ENCODE measurements at regions not wholly inside any gene's neighbourhood (a gene's known extent, or its start where the extent isn't known, plus 50 kb on each side); places are given as distances from the start of the nearest gene placed in this dataset.

DNA sequence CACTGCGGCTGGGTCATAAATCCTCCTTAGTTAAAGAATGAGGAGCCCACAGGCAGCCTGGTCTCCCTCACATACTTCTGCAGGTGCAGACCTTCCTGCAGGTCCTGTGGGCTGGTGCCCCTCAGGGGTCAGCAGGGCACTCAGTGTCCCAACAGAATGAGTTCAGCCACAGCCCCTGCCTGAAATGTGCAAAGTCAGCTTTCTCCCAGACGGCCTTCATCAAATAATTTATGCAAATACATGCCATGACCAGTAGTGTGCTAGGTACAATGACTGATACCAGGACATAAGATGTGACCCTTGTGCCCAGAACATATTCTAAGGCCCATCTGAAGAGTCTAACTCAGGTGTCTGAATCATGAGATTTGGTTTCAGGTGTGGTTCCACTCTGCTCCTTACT, 703.4 kb downstream of the TBC1D22A start:
- no peak for TF ChIP-seq POLR2A (IDR thresholded peaks at IDR 0.05)
- TF ChIP-seq, protein P1, sequence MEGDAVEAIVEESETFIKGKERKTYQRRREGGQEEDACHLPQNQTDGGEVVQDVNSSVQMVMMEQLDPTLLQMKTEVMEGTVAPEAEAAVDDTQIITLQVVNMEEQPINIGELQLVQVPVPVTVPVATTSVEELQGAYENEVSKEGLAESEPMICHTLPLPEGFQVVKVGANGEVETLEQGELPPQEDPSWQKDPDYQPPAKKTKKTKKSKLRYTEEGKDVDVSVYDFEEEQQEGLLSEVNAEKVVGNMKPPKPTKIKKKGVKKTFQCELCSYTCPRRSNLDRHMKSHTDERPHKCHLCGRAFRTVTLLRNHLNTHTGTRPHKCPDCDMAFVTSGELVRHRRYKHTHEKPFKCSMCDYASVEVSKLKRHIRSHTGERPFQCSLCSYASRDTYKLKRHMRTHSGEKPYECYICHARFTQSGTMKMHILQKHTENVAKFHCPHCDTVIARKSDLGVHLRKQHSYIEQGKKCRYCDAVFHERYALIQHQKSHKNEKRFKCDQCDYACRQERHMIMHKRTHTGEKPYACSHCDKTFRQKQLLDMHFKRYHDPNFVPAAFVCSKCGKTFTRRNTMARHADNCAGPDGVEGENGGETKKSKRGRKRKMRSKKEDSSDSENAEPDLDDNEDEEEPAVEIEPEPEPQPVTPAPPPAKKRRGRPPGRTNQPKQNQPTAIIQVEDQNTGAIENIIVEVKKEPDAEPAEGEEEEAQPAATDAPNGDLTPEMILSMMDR (IDR thresholded peaks at IDR 0.05 in 8 of 11, conservative IDR thresholded peaks at IDR 0.05 in 3 of 11) = no peak
- no peak for TF ChIP-seq POLR2AphosphoS5 (IDR thresholded peaks at IDR 0.05)

Measured in spleen (tissue), 7 donors.